NCI-H2196 treated with DMSO at 0.1 percent for 48 hours (cell line): ENCODE measurements at regions not wholly inside any gene's neighbourhood (a gene's known extent, or its start where the extent isn't known, plus 50 kb on each side); places are given as distances from the start of the nearest gene placed in this dataset.

Source experiments
- DNase-seq: peaks from one replicate; lab custom pipeline; 2025; ENCODE audit not compliant: unreplicated experiment; lab: John Stamatoyannopoulos, UW

DNA sequence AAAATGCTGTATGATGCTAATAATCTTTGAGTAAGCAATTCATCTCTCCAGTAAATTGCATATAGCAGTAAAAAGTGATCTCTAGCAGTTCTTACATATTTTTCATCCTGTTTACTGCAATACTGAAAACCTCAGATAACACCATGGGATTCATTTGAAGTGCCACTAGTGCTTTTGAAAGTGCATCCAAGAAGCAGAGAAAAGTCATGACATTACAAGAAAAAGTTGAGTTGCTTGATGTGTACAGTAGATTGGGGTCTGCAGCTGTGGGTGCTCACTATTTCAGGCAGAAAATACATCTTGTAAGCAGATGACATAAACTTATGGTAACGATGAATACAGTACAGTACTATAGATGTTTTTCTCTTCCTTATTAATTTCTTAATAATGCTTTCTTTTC, 1984.9 kb upstream of the LRRTM1 start:
- DNase-seq = no peak

GRCh38 chr2:82283075-82283474, 1978.5 kb upstream of the LRRTM1 start:
- DNase-seq = no peak

DNA sequence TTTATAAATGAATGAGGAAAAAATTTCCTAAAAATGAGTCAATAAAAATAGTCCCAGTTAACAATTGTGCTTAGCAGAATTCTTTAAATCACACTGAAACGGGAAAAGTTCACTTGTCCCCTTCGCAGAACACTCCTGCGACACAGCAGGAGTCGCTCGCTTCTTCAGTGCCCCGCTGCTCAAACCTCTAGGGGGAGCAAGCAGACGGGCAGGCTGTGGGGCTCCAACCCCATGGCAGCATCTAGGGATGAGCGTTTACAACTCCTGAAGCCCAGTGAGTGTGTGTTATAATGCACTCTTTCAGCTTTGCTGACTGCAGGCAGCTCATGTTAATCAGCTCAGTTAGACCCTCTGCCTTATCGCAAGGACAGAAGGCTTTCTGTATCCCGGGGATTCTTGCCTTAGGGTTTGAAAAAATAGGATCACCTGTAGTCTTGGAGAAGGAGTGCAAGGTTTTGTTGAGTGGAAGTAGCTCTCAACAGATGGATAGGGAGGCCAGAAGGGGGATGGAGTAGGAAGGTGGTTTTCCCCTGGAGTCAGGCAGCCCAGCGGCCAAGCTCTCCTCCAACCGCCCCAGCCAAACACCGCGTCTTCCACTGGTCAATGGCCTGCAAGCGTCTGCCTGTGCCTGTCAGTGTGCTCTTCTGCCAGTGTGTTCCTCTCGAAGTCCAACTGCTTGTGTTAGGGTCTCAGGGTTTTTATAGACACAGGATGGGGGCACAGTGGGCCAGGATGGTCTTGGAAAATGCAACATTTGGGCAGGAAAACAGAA, 1977.7 kb upstream of the LRRTM1 start:
- no peak for DNase-seq

DNA sequence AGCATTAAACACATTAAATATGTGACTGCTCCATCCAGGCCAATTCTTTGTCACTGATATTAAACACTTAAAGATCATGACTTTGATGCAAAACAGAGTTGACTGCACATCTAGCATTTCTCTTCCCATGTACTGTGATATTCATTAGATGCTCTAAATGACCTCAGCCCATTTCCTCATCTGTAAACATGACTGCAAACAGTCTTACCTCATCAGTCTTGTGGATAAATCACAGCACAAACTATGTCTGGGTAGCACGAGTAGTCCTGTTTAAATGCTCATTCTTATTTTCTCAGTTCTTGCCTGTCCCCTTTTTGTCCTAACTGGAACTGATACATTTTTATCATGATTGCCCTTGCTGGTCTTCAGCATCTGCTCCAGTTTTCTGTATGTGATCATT, 1974.8 kb upstream of the LRRTM1 start:
- no peak for DNase-seq

DNA sequence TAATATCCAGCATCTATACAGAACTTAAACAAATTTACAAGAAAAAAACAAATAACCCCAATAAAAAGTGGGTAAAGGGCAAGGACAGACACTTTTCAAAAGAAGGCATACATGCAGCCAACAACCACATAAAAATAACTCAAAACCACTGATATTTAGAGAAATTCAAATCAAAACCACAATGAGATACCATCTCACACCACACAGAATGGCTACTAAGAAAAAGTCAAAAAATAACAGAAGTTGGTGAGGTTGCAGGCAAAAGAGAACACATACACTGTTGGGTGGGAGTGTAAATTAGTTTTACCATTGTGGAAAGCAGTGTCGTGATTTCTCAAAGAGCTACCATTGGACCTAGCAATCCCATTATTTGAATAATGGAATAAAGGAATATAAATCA, 1973.9 kb upstream of the LRRTM1 start:
- DNase-seq = no peak

- DNase-seq = no peak
Observed at GRCh38 chr2:82275599-82275998, 1971.0 kb upstream of the LRRTM1 start.

- DNase-seq = no peak
Observed at GRCh38 chr2:82268446-82268845, 1963.9 kb upstream of the LRRTM1 start.

DNA sequence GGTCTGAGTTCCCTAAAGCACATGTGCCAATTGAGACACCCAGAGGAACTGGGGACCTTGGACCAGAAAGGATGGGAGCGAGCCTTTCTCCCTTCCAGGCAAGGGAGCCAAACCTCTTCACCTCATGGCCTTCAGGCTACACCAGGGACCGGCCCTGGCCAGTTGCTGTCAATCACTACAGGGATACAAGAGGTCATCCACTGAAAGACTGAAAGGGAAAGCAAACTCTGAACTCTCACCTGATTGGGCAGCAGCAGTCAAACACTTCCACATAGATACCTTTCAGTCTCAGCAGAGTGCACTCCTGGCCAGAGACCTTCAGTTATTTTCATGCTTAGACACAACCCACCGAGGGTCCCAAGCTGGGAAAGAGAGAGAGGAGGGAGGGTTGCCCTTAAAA, 1956.0 kb upstream of the LRRTM1 start:
- no peak for DNase-seq

DNA sequence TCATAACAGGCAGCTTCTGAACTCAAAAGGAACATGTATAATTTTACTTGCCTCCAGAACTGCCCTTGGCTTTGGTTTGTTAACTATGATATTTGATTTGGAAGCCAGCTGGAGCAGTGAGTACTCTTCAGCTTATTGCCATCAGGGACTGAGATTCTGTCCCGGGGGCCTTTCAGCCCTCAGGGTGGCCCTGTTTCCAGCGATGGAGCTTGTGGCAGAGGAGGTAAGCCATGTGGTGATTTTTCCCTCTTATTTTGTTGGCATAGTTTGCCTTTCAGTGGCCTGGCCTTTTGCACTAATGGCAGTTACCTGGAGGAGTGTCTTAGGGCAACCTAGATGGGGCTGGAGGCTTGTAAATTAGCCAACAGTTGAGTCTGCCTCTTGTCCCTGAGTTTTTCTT, 1955.0 kb upstream of the LRRTM1 start:
- no peak for DNase-seq

DNA sequence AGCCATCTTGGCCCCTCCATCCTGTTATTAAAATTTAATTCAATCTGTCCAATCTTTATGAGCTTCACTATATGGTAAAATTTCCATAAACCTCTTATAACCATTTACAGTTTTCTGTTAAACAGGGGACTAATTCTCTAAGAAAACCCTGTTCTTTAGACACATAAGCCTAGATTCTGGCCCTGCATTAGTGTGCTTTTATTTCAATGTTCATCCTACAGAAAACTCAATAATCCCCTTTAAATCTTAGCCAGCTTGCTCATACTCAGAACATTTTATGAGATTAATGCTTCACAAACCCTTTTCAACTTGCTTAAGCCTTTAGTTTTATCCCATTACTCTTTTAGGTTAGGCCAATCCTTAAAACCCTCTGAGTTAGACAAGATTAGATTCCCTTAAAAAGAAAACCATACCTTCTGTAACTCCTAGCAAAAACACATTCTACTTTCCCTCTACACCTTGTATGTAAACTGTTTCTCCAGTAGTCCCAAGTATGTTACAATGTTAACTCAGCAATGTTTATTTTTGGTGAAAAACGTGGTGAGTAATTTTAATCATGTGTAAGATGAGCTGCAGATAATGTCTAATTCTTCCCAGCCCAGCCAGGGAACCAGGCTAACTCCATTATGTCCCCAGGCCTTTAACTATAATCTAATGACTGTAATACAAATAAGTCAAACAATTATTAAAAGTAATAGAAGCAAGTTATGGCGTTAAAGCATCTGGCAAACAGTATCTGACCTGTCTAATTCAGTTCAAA, 1953.4 kb upstream of the LRRTM1 start:
- no peak for DNase-seq

GRCh38 chr2:82256983-82257632, 1952.6 kb upstream of the LRRTM1 start:
- no peak for DNase-seq

DNA sequence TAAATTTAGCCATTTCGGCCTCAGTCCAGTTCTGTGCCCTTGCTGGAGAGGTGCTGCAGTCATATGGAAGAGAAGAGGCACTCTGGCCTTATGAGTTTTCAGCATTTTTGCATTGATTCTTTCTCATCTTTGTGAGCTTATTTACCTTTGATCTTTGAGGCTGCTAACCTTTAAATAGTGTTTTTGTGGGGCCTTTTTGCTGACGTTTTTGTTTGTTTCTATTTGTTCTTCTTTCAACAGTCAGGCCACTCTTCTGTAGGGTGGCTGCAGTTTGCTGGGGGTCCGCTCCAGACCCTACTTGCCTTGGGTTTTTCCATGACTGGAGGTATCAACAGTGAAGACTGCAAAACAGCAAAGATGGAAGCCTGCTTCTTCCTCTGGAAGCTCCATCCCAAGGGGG, 1951.7 kb upstream of the LRRTM1 start:
- no peak for DNase-seq

- no peak for DNase-seq
Observed at GRCh38 chr2:82254728-82255127, 1950.2 kb upstream of the LRRTM1 start.

DNA sequence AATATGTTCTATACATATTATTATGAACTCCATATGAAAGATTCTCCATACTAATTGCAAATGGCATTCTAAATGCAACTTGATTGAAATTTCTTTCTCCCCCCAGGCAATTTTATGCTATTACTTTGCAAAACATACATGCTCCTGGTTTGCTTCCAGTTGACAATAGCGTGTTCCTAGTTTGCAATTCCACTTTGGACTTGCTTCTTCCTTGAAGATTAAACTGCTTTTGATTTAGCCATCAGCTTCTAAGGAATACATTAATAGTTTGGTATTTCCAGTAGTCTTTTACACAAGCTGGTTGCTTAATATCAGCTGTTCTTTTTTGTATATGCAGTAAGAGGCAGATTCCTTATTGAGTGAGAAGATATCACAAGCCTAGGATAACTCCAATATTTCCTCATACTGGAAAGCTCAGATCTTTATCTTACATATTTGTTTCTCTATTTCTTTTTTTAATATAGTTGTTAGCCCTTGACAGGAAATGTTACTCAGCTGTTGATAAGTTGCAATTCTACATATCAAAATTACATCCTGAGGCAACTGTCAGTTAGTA, 1941.7 kb upstream of the LRRTM1 start:
- no peak for DNase-seq

DNA sequence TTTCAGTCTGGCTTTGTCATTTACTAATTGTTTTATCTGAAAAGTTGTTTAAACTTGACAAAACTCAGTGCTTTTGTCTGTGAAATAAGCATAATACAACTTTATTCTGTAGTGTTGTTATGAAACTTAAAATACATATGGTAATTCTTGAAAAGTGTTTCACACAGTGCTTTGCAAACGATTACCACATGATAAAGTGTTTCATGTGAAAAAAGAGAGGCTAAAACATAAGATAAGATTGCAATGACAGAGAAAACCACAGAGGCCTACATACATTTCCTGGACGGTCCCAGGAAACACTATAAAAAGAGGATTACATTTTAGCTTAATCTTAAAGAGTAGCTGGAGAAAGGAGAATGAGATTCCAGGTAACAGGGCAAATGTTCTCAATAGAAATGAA, 1934.6 kb upstream of the LRRTM1 start:
- DNase-seq = no peak

DNA sequence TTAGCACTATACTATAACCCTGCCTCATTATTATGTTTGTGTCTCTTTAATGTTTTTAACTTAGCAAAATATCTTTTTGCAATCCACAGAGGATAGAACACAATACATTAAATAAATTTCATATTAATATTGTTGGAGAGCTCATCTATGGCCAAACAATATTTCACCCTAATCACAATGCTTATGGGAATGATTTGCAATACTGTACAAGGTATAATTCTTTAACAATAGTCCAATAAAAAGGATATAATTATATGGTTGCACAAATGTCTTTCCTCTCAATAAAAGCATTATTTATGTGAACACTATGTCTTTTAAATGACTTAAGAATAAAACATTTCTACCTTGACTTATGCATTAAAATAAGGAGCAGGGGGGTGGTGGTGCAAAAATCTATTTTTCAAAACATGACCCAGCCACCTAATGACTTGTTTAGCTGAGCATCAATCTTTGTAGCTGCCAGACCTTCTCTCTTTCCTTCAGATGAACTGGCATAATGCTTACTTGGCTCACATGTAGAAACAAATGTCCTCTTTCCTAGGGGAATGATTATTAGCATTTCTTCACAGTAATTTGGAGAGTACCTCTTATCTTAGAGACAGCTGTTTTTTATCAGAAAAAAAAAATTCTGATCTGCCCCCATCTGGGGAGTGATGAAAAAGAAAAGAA, 1933.6 kb upstream of the LRRTM1 start:
- DNase-seq = no peak

DNA sequence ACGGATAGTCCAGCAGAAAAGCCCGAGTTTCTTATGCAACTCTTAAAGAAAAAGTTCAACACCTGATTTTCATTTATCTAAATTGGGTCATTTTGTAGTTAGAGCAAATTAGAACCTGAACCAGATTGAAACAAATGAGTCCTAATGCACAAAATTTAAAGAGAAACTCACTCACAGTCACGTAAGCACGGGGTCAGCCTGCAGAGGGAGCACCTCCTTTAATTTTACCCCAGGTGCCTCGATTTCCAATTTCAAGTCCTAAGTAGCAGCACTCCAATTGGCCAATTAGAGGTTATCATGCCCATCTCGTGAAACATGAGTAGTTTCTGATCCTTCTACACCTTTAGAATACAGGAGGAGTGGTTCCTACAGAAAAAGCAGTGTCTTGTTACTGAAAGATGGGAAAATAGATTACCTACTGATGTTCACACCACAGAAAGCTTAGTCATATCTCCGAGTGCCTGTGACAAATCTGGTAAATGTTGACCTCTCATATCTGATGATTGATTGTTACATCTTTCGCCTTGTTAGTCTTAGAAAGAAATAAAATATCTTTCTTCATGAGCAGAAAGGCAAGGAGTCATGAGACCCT, 1929.8 kb upstream of the LRRTM1 start:
- DNase-seq = no peak

- no peak for DNase-seq
Observed at GRCh38 chr2:82233806-82234205, 1929.3 kb upstream of the LRRTM1 start.

DNA sequence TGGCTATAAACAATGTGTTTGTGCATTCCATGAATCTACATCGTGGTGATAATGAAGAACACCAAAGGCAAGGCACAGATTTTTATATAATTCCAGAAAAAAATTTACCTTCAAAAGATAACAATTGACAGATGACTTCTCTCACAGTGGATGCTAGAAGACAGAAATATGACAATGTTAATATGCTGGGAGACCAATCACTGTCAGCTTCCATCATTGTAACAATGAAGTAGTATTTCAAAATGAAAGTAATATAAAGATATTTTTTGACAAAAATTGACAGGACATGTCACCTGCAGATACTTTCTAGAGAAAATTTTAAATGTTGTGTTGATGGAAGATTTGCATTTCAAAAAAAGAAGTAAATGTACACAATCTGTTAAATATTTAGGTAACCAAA, 1925.9 kb upstream of the LRRTM1 start:
- no peak for DNase-seq

- DNase-seq = no peak
Observed at GRCh38 chr2:82226441-82226840, 1921.9 kb upstream of the LRRTM1 start.
